ENCODE measurements at regions not wholly inside any gene's neighbourhood (a gene's known extent, or its start where the extent isn't known, plus 50 kb on each side); places are given as distances from the start of the nearest gene placed in this dataset.

DNA sequence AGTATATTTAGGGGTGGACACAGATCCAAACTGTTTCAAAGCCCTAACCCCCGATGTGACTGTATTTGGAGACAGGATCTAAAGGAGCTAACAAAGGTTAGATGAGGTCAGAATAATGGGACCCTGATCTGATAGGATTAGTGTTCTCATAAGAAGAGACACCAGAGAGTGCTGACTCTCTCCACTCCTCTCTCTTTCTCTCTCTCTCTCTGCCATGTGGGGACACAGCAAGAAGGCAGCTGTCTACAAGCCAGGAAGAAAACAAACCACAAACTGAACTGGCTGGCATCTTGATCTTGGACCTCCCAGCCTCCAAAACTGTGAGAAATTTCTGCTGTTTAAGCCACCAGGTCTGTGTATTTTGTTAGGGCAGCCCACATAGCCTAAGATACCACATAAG lies 84.7 kb upstream of the KDM7A start:
- CTCF ChIA-PET = no interaction called here
- TF ChIP-seq, protein P1, sequence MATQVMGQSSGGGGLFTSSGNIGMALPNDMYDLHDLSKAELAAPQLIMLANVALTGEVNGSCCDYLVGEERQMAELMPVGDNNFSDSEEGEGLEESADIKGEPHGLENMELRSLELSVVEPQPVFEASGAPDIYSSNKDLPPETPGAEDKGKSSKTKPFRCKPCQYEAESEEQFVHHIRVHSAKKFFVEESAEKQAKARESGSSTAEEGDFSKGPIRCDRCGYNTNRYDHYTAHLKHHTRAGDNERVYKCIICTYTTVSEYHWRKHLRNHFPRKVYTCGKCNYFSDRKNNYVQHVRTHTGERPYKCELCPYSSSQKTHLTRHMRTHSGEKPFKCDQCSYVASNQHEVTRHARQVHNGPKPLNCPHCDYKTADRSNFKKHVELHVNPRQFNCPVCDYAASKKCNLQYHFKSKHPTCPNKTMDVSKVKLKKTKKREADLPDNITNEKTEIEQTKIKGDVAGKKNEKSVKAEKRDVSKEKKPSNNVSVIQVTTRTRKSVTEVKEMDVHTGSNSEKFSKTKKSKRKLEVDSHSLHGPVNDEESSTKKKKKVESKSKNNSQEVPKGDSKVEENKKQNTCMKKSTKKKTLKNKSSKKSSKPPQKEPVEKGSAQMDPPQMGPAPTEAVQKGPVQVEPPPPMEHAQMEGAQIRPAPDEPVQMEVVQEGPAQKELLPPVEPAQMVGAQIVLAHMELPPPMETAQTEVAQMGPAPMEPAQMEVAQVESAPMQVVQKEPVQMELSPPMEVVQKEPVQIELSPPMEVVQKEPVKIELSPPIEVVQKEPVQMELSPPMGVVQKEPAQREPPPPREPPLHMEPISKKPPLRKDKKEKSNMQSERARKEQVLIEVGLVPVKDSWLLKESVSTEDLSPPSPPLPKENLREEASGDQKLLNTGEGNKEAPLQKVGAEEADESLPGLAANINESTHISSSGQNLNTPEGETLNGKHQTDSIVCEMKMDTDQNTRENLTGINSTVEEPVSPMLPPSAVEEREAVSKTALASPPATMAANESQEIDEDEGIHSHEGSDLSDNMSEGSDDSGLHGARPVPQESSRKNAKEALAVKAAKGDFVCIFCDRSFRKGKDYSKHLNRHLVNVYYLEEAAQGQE (IDR thresholded peaks at IDR 0.05; ENCODE audit: insufficient read depth in 1 of 2, low read depth in 2 of 2, low read length in 1 of 2) = no peak
- TF ChIP-seq SIN3A (IDR thresholded peaks at IDR 0.05; ENCODE audit: borderline replicate concordance, insufficient read depth, low read depth, low read length) = no peak
- TF ChIP-seq, protein P2, sequence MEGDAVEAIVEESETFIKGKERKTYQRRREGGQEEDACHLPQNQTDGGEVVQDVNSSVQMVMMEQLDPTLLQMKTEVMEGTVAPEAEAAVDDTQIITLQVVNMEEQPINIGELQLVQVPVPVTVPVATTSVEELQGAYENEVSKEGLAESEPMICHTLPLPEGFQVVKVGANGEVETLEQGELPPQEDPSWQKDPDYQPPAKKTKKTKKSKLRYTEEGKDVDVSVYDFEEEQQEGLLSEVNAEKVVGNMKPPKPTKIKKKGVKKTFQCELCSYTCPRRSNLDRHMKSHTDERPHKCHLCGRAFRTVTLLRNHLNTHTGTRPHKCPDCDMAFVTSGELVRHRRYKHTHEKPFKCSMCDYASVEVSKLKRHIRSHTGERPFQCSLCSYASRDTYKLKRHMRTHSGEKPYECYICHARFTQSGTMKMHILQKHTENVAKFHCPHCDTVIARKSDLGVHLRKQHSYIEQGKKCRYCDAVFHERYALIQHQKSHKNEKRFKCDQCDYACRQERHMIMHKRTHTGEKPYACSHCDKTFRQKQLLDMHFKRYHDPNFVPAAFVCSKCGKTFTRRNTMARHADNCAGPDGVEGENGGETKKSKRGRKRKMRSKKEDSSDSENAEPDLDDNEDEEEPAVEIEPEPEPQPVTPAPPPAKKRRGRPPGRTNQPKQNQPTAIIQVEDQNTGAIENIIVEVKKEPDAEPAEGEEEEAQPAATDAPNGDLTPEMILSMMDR (IDR thresholded peaks at IDR 0.05) = no peak
- TF ChIP-seq TCF7L2 (IDR thresholded peaks at IDR 0.05; ENCODE audit: low read depth, low read length) = no peak
- TF ChIP-seq POLR2AphosphoS5 (IDR thresholded peaks at IDR 0.05; ENCODE audit: low read depth, low read length) = no peak

GRCh38 chr7:140261105-140261486 lies 84.3 kb upstream of the KDM7A start:
- no peaks in the 10 kb centered on the region for H3K4me1 ChIP-seq (ENCODE audit: control insufficient read depth, insufficient read depth, low read length)
- ATAC-seq (no peak), DNase-seq (ENCODE audit: low read depth, low spot score) (no peak)
- no peaks in the 10 kb centered on the region for H3K27me3 ChIP-seq (ENCODE audit: control insufficient read depth, insufficient read depth, low read length)
- CTCF ChIA-PET = no interaction called here
- no peak overlapping the region for H3K4me3 ChIP-seq (ENCODE audit: low read depth in 2 of 2, low read length in 2 of 2)
- TF ChIP-seq POLR2AphosphoS5 (IDR thresholded peaks at IDR 0.05; ENCODE audit: low read depth, low read length) = no peak
- TF ChIP-seq, protein P2 (IDR thresholded peaks at IDR 0.05) = no peak
- TF ChIP-seq TCF7L2 (IDR thresholded peaks at IDR 0.05; ENCODE audit: low read depth, low read length) = no peak
- TF ChIP-seq, protein P1 (IDR thresholded peaks at IDR 0.05; ENCODE audit: insufficient read depth in 1 of 2, low read depth in 2 of 2, low read length in 1 of 2) = no peak
- no peak for TF ChIP-seq SIN3A (IDR thresholded peaks at IDR 0.05; ENCODE audit: borderline replicate concordance, insufficient read depth, low read depth, low read length)
- H3K36me3 ChIP-seq (ENCODE audit: control insufficient read depth, insufficient read depth, low read length) = no peaks in the 10 kb centered on the region
- no peak overlapping the region for H3K27ac ChIP-seq (ENCODE audit: low read length)
- POLR2A ChIA-PET = no interaction called here
- intact Hi-C loops (cut with micrococcal nuclease; ENCODE audit: unreplicated experiment) = no loop called here
- in situ Hi-C loops (cut with HindIII; ENCODE audit: low pct_unique_long_range_greater_than_20kb, low sequenced_read_pairs) = no loop called here
- H3K9me3 ChIP-seq (ENCODE audit: control insufficient read depth, insufficient read depth, low read depth, low read length) = no peaks in the 10 kb centered on the region
- BruUV-seq (replicated peaks) = no TSS peak

More for the DNA sequence above, 84.7 kb upstream of the KDM7A start:
- in situ Hi-C loops (cut with HindIII; ENCODE audit: low pct_unique_long_range_greater_than_20kb, low sequenced_read_pairs) = no loop called here
- ATAC-seq (no peak), DNase-seq (ENCODE audit: low read depth, low spot score) (no peak)
- Histone ChIP-seq H3K36me3 (ENCODE audit: control insufficient read depth, insufficient read depth, low read length) (no peaks in the 10 kb centered on the region), H3K9me3 (ENCODE audit: control insufficient read depth, insufficient read depth, low read depth, low read length) (no peaks in the 10 kb centered on the region), H3K4me3 (ENCODE audit: low read depth in 2 of 2, low read length in 2 of 2) (no peak overlapping the region), H3K4me1 (ENCODE audit: control insufficient read depth, insufficient read depth, low read length) (no peaks in the 10 kb centered on the region), H3K27ac (ENCODE audit: low read length) (no peak overlapping the region), H3K27me3 (ENCODE audit: control insufficient read depth, insufficient read depth, low read length) (no peaks in the 10 kb centered on the region)
- no TSS peak for BruUV-seq (replicated peaks)
- intact Hi-C loops (cut with micrococcal nuclease; ENCODE audit: unreplicated experiment) = no loop called here
- POLR2A ChIA-PET = no interaction called here

Measured in Panc1 (cell line).